KG1 (cell line): ENCODE measurements at regions not wholly inside any gene's neighbourhood (a gene's known extent, or its start where the extent isn't known, plus 50 kb on each side); places are given as distances from the start of the nearest gene placed in this dataset.
"Not testable (repeated sequence)": the region's sequence is repeated elsewhere in the genome, so short reads cannot be mapped to it uniquely, and the experiment has no call there.

ENCODE experiments used
- DNase-seq: peaks from one replicate; lab custom pipeline; 2025; lab: John Stamatoyannopoulos, UW

- no peak for DNase-seq
These were observed 321.4 kb downstream of the FGFR2 start for GRCh38 chr10:121276822-121277221.

- DNase-seq, result not testable (repeated sequence)
These were observed 319.9 kb downstream of the FGFR2 start for GRCh38 chr10:121278386-121278785.

DNA sequence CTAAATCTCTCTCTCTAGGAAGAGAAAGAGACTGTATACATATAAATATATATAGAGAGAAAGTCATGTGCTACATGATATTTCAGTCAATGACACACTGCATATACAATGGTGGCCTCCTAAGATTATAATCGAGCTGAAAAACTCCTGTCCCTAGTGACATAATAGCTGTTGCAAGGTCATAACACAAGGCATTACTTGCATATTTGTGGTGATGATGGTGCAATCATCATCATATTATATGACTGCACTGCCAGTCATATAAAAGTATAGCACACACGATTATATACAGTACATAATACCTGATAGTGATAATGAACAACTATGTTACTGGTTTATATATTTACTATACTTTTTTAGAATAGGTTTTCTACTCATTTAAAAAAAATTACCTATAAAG lies 316.7 kb downstream of the FGFR2 start:
- no peak for DNase-seq

DNA sequence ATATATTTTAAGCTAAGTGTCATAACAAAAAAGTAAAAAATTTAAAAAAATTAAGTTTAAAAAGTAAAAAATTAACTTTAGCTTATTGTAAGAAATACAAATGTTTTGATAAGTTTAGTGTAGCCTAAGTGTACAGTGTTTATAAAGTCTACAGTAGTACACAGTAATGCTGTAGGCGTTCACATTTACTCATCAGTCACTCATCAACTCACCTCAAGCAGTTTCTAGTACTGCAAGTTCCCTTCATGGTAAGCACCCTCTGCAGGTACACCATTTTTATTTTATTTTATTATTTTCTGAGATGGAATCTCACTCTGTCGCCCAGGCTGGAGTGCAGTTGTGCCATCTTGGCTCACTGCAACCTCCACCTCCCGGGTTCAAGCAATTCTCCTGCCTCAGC lies 316.0 kb downstream of the FGFR2 start:
- no peak for DNase-seq

DNA sequence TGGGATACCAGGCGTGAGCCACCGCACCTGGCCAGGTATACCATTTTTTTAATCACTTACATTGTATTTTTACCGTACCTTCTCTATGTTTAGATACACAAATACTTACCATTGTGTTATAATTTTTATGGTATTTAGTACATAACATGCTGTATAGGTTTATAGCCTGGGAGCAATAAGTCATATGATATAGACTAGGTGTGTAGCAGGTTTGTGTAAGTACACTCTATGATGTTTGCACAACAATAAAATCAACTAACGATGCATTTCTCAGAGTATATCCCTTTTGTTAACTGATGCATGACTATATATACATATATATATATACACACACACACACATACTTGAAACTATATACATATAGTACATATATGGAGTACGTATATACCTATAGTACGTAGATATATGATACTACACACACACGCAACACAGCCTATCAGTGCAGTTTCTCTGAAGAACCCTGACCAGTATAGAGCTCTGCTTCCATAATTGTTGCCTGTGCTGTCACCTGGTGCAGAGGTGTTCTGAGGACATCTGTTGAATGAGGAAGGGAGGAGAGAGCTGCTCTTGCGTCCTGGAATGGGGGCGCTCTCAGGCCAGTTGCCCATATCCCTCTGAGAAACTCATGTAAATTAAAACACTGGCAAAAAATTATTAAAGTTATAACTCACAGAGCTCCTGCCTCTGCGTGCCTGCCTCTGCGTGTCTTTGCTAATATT lies 315.3 kb downstream of the FGFR2 start:
- DNase-seq, result no peak

- no peak for DNase-seq
These were observed 313.3 kb downstream of the FGFR2 start for GRCh38 chr10:121284936-121285335.

DNA sequence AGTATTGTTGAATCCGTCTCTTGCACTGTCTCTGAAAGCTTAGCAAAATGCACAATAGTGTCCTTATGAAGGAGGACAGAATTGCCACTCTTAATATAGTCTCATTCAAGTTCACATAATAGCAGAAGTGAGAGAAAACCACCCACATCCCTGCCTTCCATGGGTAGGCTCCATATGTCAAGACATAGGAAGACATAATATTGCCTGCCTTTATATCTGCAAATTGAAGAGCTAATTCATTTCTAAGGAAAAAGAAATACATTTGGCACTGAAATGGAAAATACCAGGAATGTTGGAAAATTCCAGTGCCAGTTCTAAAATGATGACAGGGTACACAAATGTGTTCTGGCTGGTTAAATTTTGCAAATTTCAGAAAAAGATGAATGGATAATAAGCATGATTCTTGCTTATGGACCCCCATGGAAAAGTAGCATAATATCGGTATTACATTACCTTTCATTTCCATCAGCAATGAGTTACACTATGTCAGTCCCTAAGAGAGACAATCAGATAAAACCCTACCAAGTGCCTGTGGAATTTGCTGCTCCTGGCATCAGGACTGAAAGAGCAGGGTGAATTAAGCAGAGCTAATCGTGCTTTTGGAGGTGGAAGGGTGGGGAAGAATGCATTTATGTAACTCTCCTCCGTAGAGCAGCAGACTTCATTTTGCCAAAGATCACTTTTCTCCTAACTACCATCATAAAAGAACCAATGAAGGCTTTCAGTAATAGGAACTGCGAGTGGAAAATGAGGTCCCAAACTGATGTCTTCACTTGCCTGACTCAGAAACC lies 312.6 kb downstream of the FGFR2 start:
- DNase-seq, result no peak

DNA sequence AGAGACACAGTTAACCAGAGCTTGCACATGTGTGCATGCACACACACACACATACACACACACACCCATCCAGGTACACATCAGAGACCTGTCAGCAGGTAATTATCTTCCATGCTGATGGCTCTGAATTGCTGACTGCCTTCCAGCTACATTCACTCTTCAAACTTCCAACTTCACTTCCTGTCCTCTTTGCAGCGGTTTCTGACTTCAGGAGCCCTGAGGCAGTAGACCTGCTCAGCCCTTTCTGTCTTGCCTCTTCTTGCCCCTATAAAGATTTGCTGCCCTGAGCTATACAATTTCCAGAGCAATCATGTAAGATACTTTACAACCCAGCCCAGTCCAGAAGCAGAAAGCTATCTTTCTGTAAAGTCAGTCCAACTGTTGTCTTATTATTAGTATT lies 310.2 kb downstream of the FGFR2 start:
- no peak for DNase-seq

- DNase-seq, result no peak
These were observed 309.2 kb downstream of the FGFR2 start for GRCh38 chr10:121288864-121289661.

GRCh38 chr10:121289800-121290199 lies 308.4 kb downstream of the FGFR2 start:
- DNase-seq, result no peak

- no peak for DNase-seq
These were observed 307.6 kb downstream of the FGFR2 start for GRCh38 chr10:121290674-121291073.

DNA sequence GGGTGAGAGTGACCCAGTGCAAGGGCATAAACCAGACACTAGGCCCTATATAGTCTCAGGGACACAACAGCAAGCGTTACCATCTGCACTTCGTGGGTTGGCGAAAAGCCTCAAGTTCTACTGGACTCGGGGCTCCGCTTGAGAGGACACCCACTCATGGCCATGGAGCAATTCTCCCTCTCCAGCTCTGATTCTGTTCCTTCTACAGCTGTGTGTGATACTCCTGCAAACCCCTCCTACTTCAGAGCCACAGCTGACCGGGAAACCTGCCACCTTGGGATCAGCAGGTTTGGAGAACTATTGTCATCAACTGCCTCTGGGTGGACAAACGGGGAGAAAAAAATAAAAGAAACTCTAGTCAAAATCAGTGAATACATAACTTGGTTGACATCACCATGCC lies 306.9 kb downstream of the FGFR2 start:
- no peak for DNase-seq

GRCh38 chr10:121291823-121292222 lies 306.4 kb downstream of the FGFR2 start:
- no peak for DNase-seq

- DNase-seq, result no peak
These were observed 305.9 kb downstream of the FGFR2 start for GRCh38 chr10:121292321-121292720.

DNA sequence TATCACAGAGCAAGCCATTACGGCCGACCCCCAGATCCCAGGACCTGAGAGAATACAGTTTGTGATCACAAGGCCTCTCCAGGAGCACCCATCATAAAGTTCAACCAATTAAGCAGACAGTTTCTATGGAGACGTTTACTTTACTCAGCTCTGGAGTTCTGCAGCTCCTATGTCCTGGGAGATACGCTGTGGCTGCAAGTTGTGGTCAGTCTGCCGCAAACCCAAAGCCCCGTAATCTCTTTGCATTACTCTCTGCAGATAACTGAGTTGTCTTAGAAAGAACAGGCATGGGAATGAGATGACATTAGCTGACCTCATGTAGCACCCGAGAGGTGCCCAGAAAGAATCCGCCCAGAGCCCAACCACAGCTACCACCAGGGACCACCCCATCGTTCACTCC lies 305.1 kb downstream of the FGFR2 start:
- no peak for DNase-seq

- DNase-seq, result no peak
These were observed 303.6 kb downstream of the FGFR2 start for GRCh38 chr10:121294630-121295029.

- no peak for DNase-seq
These were observed 301.9 kb downstream of the FGFR2 start for GRCh38 chr10:121296378-121296777.

GRCh38 chr10:121296881-121297585 lies 301.2 kb downstream of the FGFR2 start:
- no peak for DNase-seq

- no peak for DNase-seq
These were observed 297.5 kb downstream of the FGFR2 start for GRCh38 chr10:121300723-121301122.

- no peak for DNase-seq
These were observed 295.6 kb downstream of the FGFR2 start for GRCh38 chr10:121302541-121303180.

GRCh38 chr10:121303287-121303890 lies 294.9 kb downstream of the FGFR2 start:
- DNase-seq, result no peak
